CD14-positive monocyte (primary cell): ENCODE measurements at regions not wholly inside any gene's neighbourhood (a gene's known extent, or its start where the extent isn't known, plus 50 kb on each side); places are given as distances from the start of the nearest gene placed in this dataset.

Source experiments
- DNase-seq, 3 donors: peaks; one replicate each; pipeline ENCODE4 v3.0.0-alpha.2; 2011 to 2022
- H2AFZ ChIP-seq: 2 replicates; pipeline ENCODE4 v1.6.0; 2012; ENCODE audit warnings: mild to moderate bottlenecking, low read depth, low read length, inconsistent platforms; ENCODE audit not compliant: insufficient read depth, poor library complexity, severe bottlenecking
- H3K27ac ChIP-seq, 2 donors: 1 replicate in 1 of 2; 2 replicates in 1 of 2; pipeline ENCODE4 v1.5.1; 2012 to 2013; ENCODE audit warnings: low read length in 2 of 2, control low read depth in 1 of 2, inconsistent platforms in 1 of 2, low read depth in 1 of 2, mild to moderate bottlenecking in 1 of 2
- H3K27me3 ChIP-seq, 2 donors: one replicate each; pipeline versions ENCODE4 v1.6.0 to v1.6.1; 2011 to 2013; ENCODE audit warnings: low read length in 2 of 2; ENCODE audit not compliant: control insufficient read depth in 2 of 2, insufficient read depth in 2 of 2
- H3K36me3 ChIP-seq, 2 donors: replicated peaks in 1 of 2; 1 replicate in 1 of 2; 2 replicates in 1 of 2; pipeline versions ENCODE4 v1.5.1 to v1.6.1; 2012 to 2013; ENCODE audit warnings: low read length in 2 of 2, control low read depth in 1 of 2, inconsistent platforms in 1 of 2, mild to moderate bottlenecking in 1 of 2; ENCODE audit not compliant: insufficient read depth in 2 of 2, control insufficient read depth in 1 of 2
- H3K4me1 ChIP-seq, 2 donors: 1 replicate in 1 of 2; 2 replicates in 1 of 2; pipeline versions ENCODE4 v1.5.1 to v1.6.1; 2012 to 2013; ENCODE audit warnings: low read length in 2 of 2, control low read depth in 1 of 2, inconsistent platforms in 1 of 2, mild to moderate bottlenecking in 1 of 2, moderate library complexity in 1 of 2; ENCODE audit not compliant: insufficient read depth in 2 of 2, control insufficient read depth in 1 of 2
- H3K4me2 ChIP-seq: replicated peaks from 2 replicates; pipeline ENCODE3; 2012; ENCODE audit warnings: low read length, moderate library complexity, mild to moderate bottlenecking; ENCODE audit not compliant: poor library complexity, severe bottlenecking; ENCODE audit errors: extremely low read depth
- H3K4me3 ChIP-seq, 3 experiments: fragments of 200-600 bp in 1 of 3; sonication (generic) in 1 of 3; replicated peaks in 1 of 3; 1 replicate in 2 of 3; 2 replicates in 1 of 3; pipeline ENCODE4 v1.5.1; 2011 to 2013; ENCODE audit warnings: low read length in 3 of 3, mild to moderate bottlenecking in 3 of 3, control low read depth in 2 of 3, low read depth in 2 of 3, inconsistent platforms in 1 of 3, moderate library complexity in 1 of 3
- H3K79me2 ChIP-seq: 2 replicates; pipeline ENCODE4 v1.6.0; 2012; ENCODE audit warnings: mild to moderate bottlenecking, control low read depth, inconsistent platforms, low read length, moderate library complexity; ENCODE audit not compliant: insufficient read depth
- H3K9ac ChIP-seq: 2 replicates; pipeline ENCODE4 v1.6.0; 2017; ENCODE audit warnings: low read length, mild to moderate bottlenecking; ENCODE audit not compliant: insufficient read depth, poor library complexity, severe bottlenecking
- H3K9me3 ChIP-seq, 2 donors: replicated peaks in 1 of 2; 1 replicate in 1 of 2; 2 replicates in 1 of 2; pipeline versions ENCODE4 v1.5.1 to v1.6.1; 2012 to 2013; ENCODE audit warnings: low read length in 2 of 2, control low read depth in 1 of 2; ENCODE audit not compliant: control insufficient read depth in 1 of 2, insufficient read depth in 1 of 2
- H4K20me1 ChIP-seq: 2 replicates; pipeline ENCODE4 v1.6.0; 2012; ENCODE audit warnings: mild to moderate bottlenecking, low read length, control low read depth, moderate library complexity; ENCODE audit not compliant: insufficient read depth
- H3K27ac Mint-ChIP-seq, 7 donors: one replicate each; pipeline ENCODE4 v1.8.0; 2020; ENCODE audit warnings: mild to moderate bottlenecking in 7 of 7, mixed read lengths in 7 of 7, moderate library complexity in 6 of 7, inconsistent platforms in 2 of 7
- H3K27me3 Mint-ChIP-seq, 3 donors: one replicate each; pipeline ENCODE4 v1.8.0; 2021 to 2022; ENCODE audit warnings: low read depth in 3 of 3, mild to moderate bottlenecking in 3 of 3, mixed read lengths in 3 of 3, moderate library complexity in 3 of 3, inconsistent platforms in 1 of 3
- H3K36me3 Mint-ChIP-seq, 2 donors: one replicate each; pipeline ENCODE4 v1.8.0; 2020; ENCODE audit warnings: mixed read lengths in 2 of 2, inconsistent platforms in 1 of 2, mild to moderate bottlenecking in 1 of 2
- H3K4me1 Mint-ChIP-seq: one replicate; pipeline ENCODE4 v1.8.0; 2020; ENCODE audit warnings: mild to moderate bottlenecking, mixed read lengths
- H3K4me3 Mint-ChIP-seq, 2 donors: one replicate each; pipeline ENCODE4 v1.8.0; 2020; ENCODE audit warnings: mild to moderate bottlenecking in 2 of 2, mixed read lengths in 2 of 2, moderate library complexity in 1 of 2
- H3K9me3 Mint-ChIP-seq, 7 donors: one replicate each; pipeline ENCODE4 v1.8.0; 2020 to 2022; ENCODE audit warnings: mixed read lengths in 7 of 7, mild to moderate bottlenecking in 6 of 7, moderate library complexity in 6 of 7, inconsistent platforms in 2 of 7
- CTCF ChIP-seq: fragments of 200-600 bp; IDR thresholded peaks from one replicate; pipeline ENCODE4 v1.8.0; 2022; ENCODE audit warnings: antibody characterized with exemption, mild to moderate bottlenecking
- WGBS: methylation state at CpG from one replicate; pipeline ENCODE4 v1.1.5; 2013; ENCODE audit warnings: missing lambda C conversion rate; ENCODE audit not compliant: insufficient coverage; 5-methylcytosine and 5-hydroxymethylcytosine counted together
- intact Hi-C, 2 donors: fragments of 100-400 bp; cut with micrococcal nuclease; formaldehyde crosslinking; loops; one replicate each; pipeline versions ENCODE4 v1.15.0 to v1.15.1; 2023

GRCh38 chr14:30291216-30291615 lies 267.7 kb upstream of the G2E3 start:
- Mint-ChIP-seq H3K4me1 (no peaks in the 10 kb centered on the region), H3K36me3 (no peaks in the 10 kb centered on the region), H3K9me3 (peaks cover 0 to 10% (median 0%) of the 10 kb centered on the region in 7 donors), H3K27ac (no peak overlapping the region), H3K4me3 (no peak overlapping the region), H3K27me3 (peaks cover 1 to 4% (median 3%) of the 10 kb centered on the region in 3 donors)
- H2AFZ ChIP-seq = no peak overlapping the region
- no peaks in the 10 kb centered on the region for H3K36me3 ChIP-seq
- H3K9ac ChIP-seq = no peak overlapping the region
- no peaks in the 10 kb centered on the region for H3K9me3 ChIP-seq
- no peak overlapping the region for H3K27ac ChIP-seq
- DNase-seq = no peak
- no peaks in the 10 kb centered on the region for H3K79me2 ChIP-seq
- no peak for TF ChIP-seq CTCF
- intact Hi-C loops = no loop called here
- no peaks in the 10 kb centered on the region for H4K20me1 ChIP-seq
- no peaks in the 10 kb centered on the region for H3K4me1 ChIP-seq
- WGBS = no CpG with 5 or more reads among the region's 2 CpGs
- no peak overlapping the region for H3K4me2 ChIP-seq
- H3K4me3 ChIP-seq = no peak overlapping the region
- no peaks in the 10 kb centered on the region for H3K27me3 ChIP-seq

GRCh38 chr14:30292541-30292940 lies 266.4 kb upstream of the G2E3 start:
- Mint-ChIP-seq H3K27me3 (peaks cover 1 to 5% (median 3%) of the 10 kb centered on the region in 3 donors), H3K4me1 (no peaks in the 10 kb centered on the region), H3K27ac (no peak overlapping the region), H3K36me3 (no peaks in the 10 kb centered on the region), H3K4me3 (no peak overlapping the region), H3K9me3 (peaks cover 0 to 10% (median 0%) of the 10 kb centered on the region in 7 donors)
- H3K27me3 ChIP-seq = no peaks in the 10 kb centered on the region
- H2AFZ ChIP-seq = no peak overlapping the region
- no peaks in the 10 kb centered on the region for H3K9me3 ChIP-seq
- no peaks in the 10 kb centered on the region for H4K20me1 ChIP-seq
- H3K4me3 ChIP-seq = no peak overlapping the region
- TF ChIP-seq CTCF = no peak
- H3K36me3 ChIP-seq = no peaks in the 10 kb centered on the region
- intact Hi-C loops = no loop called here
- DNase-seq = no peak
- H3K4me1 ChIP-seq = no peaks in the 10 kb centered on the region
- no peak overlapping the region for H3K9ac ChIP-seq
- H3K79me2 ChIP-seq = no peaks in the 10 kb centered on the region
- no peak overlapping the region for H3K27ac ChIP-seq
- WGBS = 60% methylated on average over 1 of the region's 3 CpGs
- H3K4me2 ChIP-seq = no peak overlapping the region
